Esophagus (tissue), 2 donors: ENCODE measurements at regions not wholly inside any gene's neighbourhood (a gene's known extent, or its start where the extent isn't known, plus 50 kb on each side); places are given as distances from the start of the nearest gene placed in this dataset.

Source experiments
- H3K27ac ChIP-seq, 2 donors: one replicate each; pipeline ENCODE4 v1.5.1; 2013; ENCODE audit warnings: low read depth in 2 of 2, mild to moderate bottlenecking in 2 of 2, inconsistent platforms in 1 of 2, low read length in 1 of 2, moderate library complexity in 1 of 2
- H3K27me3 ChIP-seq, 2 donors: one replicate each; pipeline ENCODE4 v1.6.1; 2013; ENCODE audit warnings: low read length in 2 of 2, control low read depth in 1 of 2, mild to moderate bottlenecking in 1 of 2; ENCODE audit not compliant: insufficient read depth in 2 of 2, control insufficient read depth in 1 of 2
- H3K36me3 ChIP-seq, 2 donors: one replicate each; pipeline ENCODE4 v1.6.1; 2013; ENCODE audit warnings: low read length in 1 of 2; ENCODE audit not compliant: control insufficient read depth in 2 of 2, insufficient read depth in 2 of 2
- H3K4me1 ChIP-seq, 2 donors: one replicate each; pipeline ENCODE4 v1.6.1; 2013; ENCODE audit warnings: low read length in 1 of 2; ENCODE audit not compliant: control insufficient read depth in 2 of 2, insufficient read depth in 2 of 2
- H3K4me3 ChIP-seq, 2 donors: one replicate each; pipeline ENCODE4 v1.5.1; 2013; ENCODE audit warnings: low read length in 2 of 2, mild to moderate bottlenecking in 2 of 2, low read depth in 1 of 2, moderate library complexity in 1 of 2
- H3K9me3 ChIP-seq, 2 donors: one replicate each; pipeline ENCODE4 v1.6.1; 2013; ENCODE audit warnings: mild to moderate bottlenecking in 2 of 2, low read depth in 1 of 2, low read length in 1 of 2, moderate library complexity in 1 of 2; ENCODE audit not compliant: control insufficient read depth in 2 of 2, insufficient read depth in 1 of 2
- WGBS, 2 donors: extraction: QIAGEN DNeasy Blood & Tissue Kit; methylation state at CpG; one replicate each; pipeline ENCODE4 v1.1.7; 2013; 5-methylcytosine and 5-hydroxymethylcytosine counted together
- donor health status: healthy with polysubstance abuse.
- donor health status: Bipolar disorder and iron deficiency.

- no peak overlapping the region for H3K4me3 ChIP-seq
- WGBS, 2 donors, result 53 to 64% methylated on average over 3 of the region's 3 CpGs
- no peaks in the 10 kb centered on the region for H3K27me3 ChIP-seq
- H3K27ac ChIP-seq, result peak overlapping the region in 1 of 2 donors; percentile 31
- H3K4me1 ChIP-seq, result no peaks in the 10 kb centered on the region
- H3K9me3 ChIP-seq, result no peaks in the 10 kb centered on the region
- H3K36me3 ChIP-seq, result no peaks in the 10 kb centered on the region
Observed at GRCh38 chr12:88400302-88400701, 180.0 kb downstream of the KITLG start.

- 31 to 36% methylated on average over 2 of the region's 2 CpGs for WGBS, 2 donors
- H3K4me3 ChIP-seq, result peak overlapping the region in 1 of 2 donors; percentile 19
- no peak overlapping the region for H3K27ac ChIP-seq
- H3K27me3 ChIP-seq, result no peaks in the 10 kb centered on the region
- no peaks in the 10 kb centered on the region for H3K9me3 ChIP-seq
- H3K4me1 ChIP-seq, result no peaks in the 10 kb centered on the region
- H3K36me3 ChIP-seq, result no peaks in the 10 kb centered on the region
Observed at GRCh38 chr12:88401155-88401554, 179.1 kb downstream of the KITLG start.

GRCh38 chr12:88406905-88407304, 173.4 kb downstream of the KITLG start:
- H3K36me3 ChIP-seq, result no peaks in the 10 kb centered on the region
- peak overlapping the region in 1 of 2 donors; percentile 1 for H3K27ac ChIP-seq
- 59 to 64% methylated on average over 5 of the region's 5 CpGs for WGBS, 2 donors
- no peaks in the 10 kb centered on the region for H3K27me3 ChIP-seq
- H3K4me3 ChIP-seq, result no peak overlapping the region
- no peaks in the 10 kb centered on the region for H3K9me3 ChIP-seq
- H3K4me1 ChIP-seq, result no peaks in the 10 kb centered on the region

GRCh38 chr12:88408823-88409222, 171.4 kb downstream of the KITLG start:
- Histone ChIP-seq H3K4me3 (no peak overlapping the region), H3K9me3 (no peaks in the 10 kb centered on the region), H3K27ac (no peak overlapping the region), H3K27me3 (no peaks in the 10 kb centered on the region), H3K36me3 (no peaks in the 10 kb centered on the region), H3K4me1 (no peaks in the 10 kb centered on the region)

GRCh38 chr12:88409257-88409656, 171.0 kb downstream of the KITLG start:
- H3K9me3 ChIP-seq, result no peaks in the 10 kb centered on the region
- no peaks in the 10 kb centered on the region for H3K4me1 ChIP-seq
- 80 to 84% methylated on average over 3 of the region's 3 CpGs for WGBS, 2 donors
- no peaks in the 10 kb centered on the region for H3K27me3 ChIP-seq
- H3K4me3 ChIP-seq, result no peak overlapping the region
- H3K36me3 ChIP-seq, result no peaks in the 10 kb centered on the region
- no peak overlapping the region for H3K27ac ChIP-seq

GRCh38 chr12:88411689-88412088, 168.6 kb downstream of the KITLG start:
- no peaks in the 10 kb centered on the region for H3K27me3 ChIP-seq
- H3K9me3 ChIP-seq, result no peaks in the 10 kb centered on the region
- H3K4me3 ChIP-seq, result no peak overlapping the region
- WGBS, 2 donors, result 67 to 71% methylated on average over 2 of the region's 2 CpGs
- no peak overlapping the region for H3K27ac ChIP-seq
- H3K4me1 ChIP-seq, result no peaks in the 10 kb centered on the region
- no peaks in the 10 kb centered on the region for H3K36me3 ChIP-seq

- Histone ChIP-seq H3K4me3 (no peak overlapping the region), H3K36me3 (no peaks in the 10 kb centered on the region), H3K27me3 (no peaks in the 10 kb centered on the region), H3K9me3 (no peaks in the 10 kb centered on the region), H3K4me1 (no peaks in the 10 kb centered on the region), H3K27ac (no peak overlapping the region)
- WGBS, 2 donors, result 69 to 79% methylated on average over 2 of the region's 2 CpGs
Observed at GRCh38 chr12:88413646-88414045, 166.6 kb downstream of the KITLG start.

GRCh38 chr12:88416155-88416554, 164.1 kb downstream of the KITLG start:
- WGBS, 2 donors, result 86 to 87% methylated on average over 2 of the region's 2 CpGs
- H3K27ac ChIP-seq, result no peak overlapping the region
- H3K9me3 ChIP-seq, result no peaks in the 10 kb centered on the region
- H3K4me3 ChIP-seq, result no peak overlapping the region
- H3K36me3 ChIP-seq, result no peaks in the 10 kb centered on the region
- no peaks in the 10 kb centered on the region for H3K27me3 ChIP-seq
- no peaks in the 10 kb centered on the region for H3K4me1 ChIP-seq

- Histone ChIP-seq H3K4me1 (no peaks in the 10 kb centered on the region), H3K4me3 (no peak overlapping the region), H3K9me3 (no peaks in the 10 kb centered on the region), H3K27me3 (no peaks in the 10 kb centered on the region), H3K36me3 (no peaks in the 10 kb centered on the region), H3K27ac (no peak overlapping the region)
- 80 to 85% methylated on average over 2 of the region's 2 CpGs for WGBS, 2 donors
Observed at GRCh38 chr12:88416786-88417185, 163.5 kb downstream of the KITLG start.

GRCh38 chr12:88417531-88417930, 162.7 kb downstream of the KITLG start:
- Histone ChIP-seq H3K36me3 (no peaks in the 10 kb centered on the region), H3K27ac (no peak overlapping the region)

More at GRCh38 chr12:88417531-88417930, 162.7 kb downstream of the KITLG start:
- no peaks in the 10 kb centered on the region for H3K9me3 ChIP-seq
- no peaks in the 10 kb centered on the region for H3K27me3 ChIP-seq
- no peaks in the 10 kb centered on the region for H3K4me1 ChIP-seq
- no peak overlapping the region for H3K4me3 ChIP-seq
- WGBS, 2 donors, result 62 to 69% methylated on average over 5 of the region's 5 CpGs
